A549 (cell line): ENCODE measurements at regions not wholly inside any gene's neighbourhood (a gene's known extent, or its start where the extent isn't known, plus 50 kb on each side); places are given as distances from the start of the nearest gene placed in this dataset.

Experiments used
- ATAC-seq, 2 experiments: fragments of 200-7000 bp in 1 of 2; fragments of >200 bp in 1 of 2; cut with Nextera tagmentation in 1 of 2; cut with Tn5 transposase in 1 of 2; 3 replicates each; pipeline versions ENCODE4 v1.8.0 to v1.9.1; 2018 to 2020; ENCODE audit warnings: mild to moderate bottlenecking in 1 of 2, moderate library complexity in 1 of 2
- CTCF ChIA-PET: fragments of 300-600 bp; sonication (Branson Sonifier 250); formaldehyde crosslinking; extraction: SDS; loops from one replicate; lab custom pipeline; 2021; ENCODE audit warnings: antibody characterized with exemption, inconsistent platforms; lab: Yijun Ruan, JAX
- POLR2A ChIA-PET: fragments of 350-600 bp; formaldehyde crosslinking; extraction: SDS; loops from one replicate; lab custom pipeline; 2021; ENCODE audit warnings: antibody characterized with exemption, inconsistent platforms; lab: Yijun Ruan, JAX
- DNase-seq, 2 experiments: peaks; one replicate each; pipeline versions ENCODE4 v3.0.0 to v3.0.0-alpha.2; 2011 to 2016; ENCODE audit warnings: low read depth in 1 of 2, low spot score in 1 of 2
- FAIRE-seq: peaks from 2 replicates; lab custom pipeline; 2011; peaks lifted over from hg19 to GRCh38; lab: Jason Lieb, UNC
- H3K27ac ChIP-seq, 2 experiments: fragments of >200 bp; sonication (Bioruptor Twin); formaldehyde crosslinking; 3 replicates each; pipeline ENCODE4 v1.5.1; 2016 to 2017
- H3K4me1 ChIP-seq: fragments of >200 bp; sonication (Bioruptor Twin); formaldehyde crosslinking; 3 replicates; pipeline ENCODE4 v1.6.1; 2016
- H3K4me2 ChIP-seq: fragments of >200 bp; sonication (Bioruptor Twin); formaldehyde crosslinking; 3 replicates; pipeline ENCODE4 v1.6.1; 2016
- H3K4me3 ChIP-seq: fragments of >200 bp; sonication (Bioruptor Twin); formaldehyde crosslinking; 3 replicates; pipeline ENCODE4 v1.5.1; 2016
- H3K9me3 ChIP-seq: fragments of >200 bp; sonication (Bioruptor Twin); formaldehyde crosslinking; 3 replicates; pipeline ENCODE4 v1.6.1; 2016
- ATOH8 ChIP-seq: fragments of 250-450 bp; sonication (Bioruptor Pico); IDR thresholded peaks from 2 replicates; pipeline ENCODE4 v1.5.0; 2020; ENCODE audit warnings: low read depth, mild to moderate bottlenecking, moderate library complexity
- CBX2 ChIP-seq: fragments of 200-600 bp; sonication (generic); IDR thresholded peaks from 2 replicates; pipeline ENCODE4 v1.6.1; 2016; ENCODE audit warnings: low read depth, mild to moderate bottlenecking, borderline replicate concordance
- CBX8 ChIP-seq: fragments of 200-600 bp; sonication (generic); IDR thresholded peaks from 2 replicates; pipeline ENCODE4 v1.6.1; 2016
- CHD2 ChIP-seq: fragments of 150-350 bp; IDR thresholded peaks from 2 replicates; pipeline ENCODE4 v1.6.1; 2014; ENCODE audit warnings: low read length; ENCODE audit not compliant: partially characterized antibody
- CHD4 ChIP-seq: fragments of 200-600 bp; sonication (generic); IDR thresholded peaks from 2 replicates; pipeline ENCODE4 v1.6.1; 2016; ENCODE audit warnings: antibody characterized with exemption, mild to moderate bottlenecking, borderline replicate concordance
- E2F6 ChIP-seq: IDR thresholded peaks from 2 replicates; pipeline ENCODE4 v1.6.1; 2012; ENCODE audit warnings: low read depth, borderline replicate concordance
- EHF ChIP-seq: fragments of 250-450 bp; sonication (Bioruptor Pico); IDR thresholded peaks from 2 replicates; pipeline ENCODE4 v1.5.0; 2020; ENCODE audit warnings: mild to moderate bottlenecking
- EHMT2 ChIP-seq: fragments of 200-600 bp; sonication (generic); IDR thresholded peaks from 2 replicates; pipeline ENCODE4 v1.6.1; 2016; ENCODE audit warnings: antibody characterized with exemption, low read depth, mild to moderate bottlenecking, moderate library complexity
- EP300 ChIP-seq, 2 experiments: fragments of >200 bp; sonication (Bioruptor Twin); formaldehyde crosslinking; IDR thresholded peaks; 2 replicates in 1 of 2; 3 replicates in 1 of 2; pipeline ENCODE4 v1.6.1; 2016 to 2017
- FOSL2 ChIP-seq, 2 experiments: fragments of 450-650 bp in 1 of 2; fragments of >200 bp in 1 of 2; sonication (Bioruptor Twin) in 1 of 2; formaldehyde crosslinking; IDR thresholded peaks; 2 replicates each; pipeline versions ENCODE4 v1.5.0 to v1.6.1; 2016 to 2020; ENCODE audit warnings: mild to moderate bottlenecking in 1 of 2, moderate library complexity in 1 of 2
- FOXS1 ChIP-seq: fragments of 250-450 bp; sonication (Bioruptor Pico); IDR thresholded peaks from 2 replicates; pipeline ENCODE4 v1.5.0; 2020; ENCODE audit warnings: mild to moderate bottlenecking, moderate library complexity
- HDAC2 ChIP-seq: fragments of 200-600 bp; sonication (generic); IDR thresholded peaks from 2 replicates; pipeline ENCODE4 v1.6.1; 2016
- HES2 ChIP-seq: fragments of >200 bp; sonication (Bioruptor Twin); formaldehyde crosslinking; IDR thresholded peaks from 2 replicates; pipeline ENCODE4 v1.6.1; 2016
- HEYL ChIP-seq: fragments of 250-450 bp; sonication (Bioruptor Pico); IDR thresholded peaks from 2 replicates; pipeline ENCODE4 v1.8.0; 2021; ENCODE audit warnings: mild to moderate bottlenecking, moderate library complexity
- HMGXB4 ChIP-seq: fragments of 250-450 bp; sonication (Bioruptor Pico); IDR thresholded peaks from 2 replicates; pipeline ENCODE4 v1.5.0; 2021; ENCODE audit warnings: mild to moderate bottlenecking, moderate library complexity, borderline replicate concordance
- HOXA7 ChIP-seq: fragments of 250-450 bp; sonication (Bioruptor Pico); IDR thresholded peaks from 2 replicates; pipeline ENCODE4 v1.5.0; 2020; ENCODE audit warnings: mild to moderate bottlenecking, moderate library complexity
- HOXB5 ChIP-seq: fragments of 250-450 bp; sonication (Bioruptor Pico); IDR thresholded peaks from 2 replicates; pipeline ENCODE4 v1.5.0; 2020; ENCODE audit warnings: mild to moderate bottlenecking, moderate library complexity
- JUNB ChIP-seq: fragments of >200 bp; sonication (Bioruptor Twin); formaldehyde crosslinking; IDR thresholded peaks from 2 replicates; pipeline ENCODE4 v1.6.1; 2016
- MAFK ChIP-seq: fragments of 450-650 bp; IDR thresholded peaks from 2 replicates; pipeline ENCODE4 v1.6.1; 2014; ENCODE audit not compliant: partially characterized antibody
- MAX ChIP-seq: IDR thresholded peaks from 2 replicates; pipeline ENCODE4 v1.6.1; 2012
- MYC ChIP-seq: IDR thresholded peaks from 2 replicates; pipeline ENCODE4 v1.6.1; 2012; ENCODE audit warnings: mild to moderate bottlenecking, inconsistent platforms, low read length, improper control_type of control experiment, borderline replicate concordance
- NPAS2 ChIP-seq: fragments of 250-450 bp; sonication (Bioruptor Pico); IDR thresholded peaks from 2 replicates; pipeline ENCODE4 v1.8.0; 2022; ENCODE audit warnings: mild to moderate bottlenecking, moderate library complexity, borderline replicate concordance
- PHF8 ChIP-seq: fragments of 200-600 bp; sonication (generic); IDR thresholded peaks from 2 replicates; pipeline ENCODE4 v1.6.1; 2016; ENCODE audit warnings: low read depth, mild to moderate bottlenecking, antibody characterized with exemption, moderate library complexity, borderline replicate concordance
- POLR2A ChIP-seq: IDR thresholded peaks from 2 replicates; pipeline ENCODE4 v1.6.1; 2012; ENCODE audit warnings: mild to moderate bottlenecking, low read length
- RAD21 ChIP-seq, 2 experiments: fragments of >200 bp in 1 of 2; sonication (Bioruptor Twin) in 1 of 2; formaldehyde crosslinking in 1 of 2; IDR thresholded peaks in 1 of 2; conservative IDR thresholded peaks in 1 of 2; 2 replicates in 1 of 2; 3 replicates in 1 of 2; pipeline ENCODE4 v1.6.1; 2012 to 2018; ENCODE audit warnings: inconsistent platforms in 1 of 2
- SMC3 ChIP-seq: fragments of >200 bp; sonication (Bioruptor Twin); formaldehyde crosslinking; IDR thresholded peaks from 3 replicates; pipeline ENCODE4 v1.6.1; 2018; ENCODE audit warnings: inconsistent platforms
- TP53 ChIP-seq: fragments of 250-450 bp; sonication (Bioruptor Pico); IDR thresholded peaks from 2 replicates; pipeline ENCODE4 v1.5.0; 2021; ENCODE audit warnings: mild to moderate bottlenecking, moderate library complexity
- USF2 ChIP-seq: fragments of 450-650 bp; IDR thresholded peaks from 2 replicates; pipeline ENCODE4 v1.6.1; 2014; ENCODE audit warnings: antibody characterized with exemption
- ZFP36 ChIP-seq: fragments of 450-650 bp; IDR thresholded peaks from 2 replicates; pipeline ENCODE4 v1.6.1; 2014; ENCODE audit warnings: borderline replicate concordance; ENCODE audit not compliant: partially characterized antibody
- ZNF302 ChIP-seq: fragments of 250-450 bp; sonication (Bioruptor Pico); IDR thresholded peaks from 2 replicates; pipeline ENCODE4 v1.9.0; 2021; ENCODE audit warnings: inconsistent platforms, mild to moderate bottlenecking, moderate library complexity
- WGBS: methylation state at CpG from one replicate; pipeline ENCODE4 v1.1.6; 2017; ENCODE audit errors: missing lambda C conversion rate; 5-methylcytosine and 5-hydroxymethylcytosine counted together

- no peaks in the 10 kb centered on the region for H3K4me1 ChIP-seq
- POLR2A ChIA-PET = no interaction called here
- no peak for DNase-seq
- 0% methylated on average over 2 of the region's 2 CpGs for WGBS
- TF ChIP-seq MYC (no peak), CHD4 (no peak), NPAS2 (CRISPR knock-in tag) (no peak), FOSL2 (IDR thresholded peaks at IDR 0.05) (no peak), FOSL2 (CRISPR knock-in tag; IDR thresholded peaks at IDR 0.05) (no peak), HDAC2 (no peak), RAD21 (conservative IDR thresholded peaks at IDR 0.05 in 1 of 2, IDR thresholded peaks at IDR 0.05 in 1 of 2) (no peak), HMGXB4 (no peak), E2F6 (no peak), TP53 (CRISPR knock-in tag) (no peak), CHD2 (no peak), FOXS1 (CRISPR knock-in tag) (no peak), HES2 (no peak), HOXB5 (CRISPR knock-in tag) (no peak), MAFK (no peak), EHMT2 (no peak)
- TF ChIP-seq, all 56 proteins: peak for 0
- Histone ChIP-seq H3K4me3 (no peak overlapping the region), H3K9me3 (no peaks in the 10 kb centered on the region), H3K27ac (no peak overlapping the region), H3K4me2 (no peak overlapping the region)
- no peak for FAIRE-seq
- CTCF ChIA-PET = no interaction called here
- no peak for ATAC-seq
These were observed 138.2 kb upstream of the SPTLC3 start for GRCh38 chr20:12870588-12870987.

- H3K4me3 ChIP-seq = no peak overlapping the region
- FAIRE-seq = no peak
- DNase-seq = no peak
- no peaks in the 10 kb centered on the region for H3K4me1 ChIP-seq
- ChIA-PET CTCF (no interaction called here), POLR2A (no interaction called here)
- no peak for ATAC-seq
- H3K27ac ChIP-seq = no peak overlapping the region
- whole genome bisulfite sequencing = 4% methylated on average over 4 of the region's 4 CpGs
- no peak overlapping the region for H3K4me2 ChIP-seq
- TF ChIP-seq EP300 (IDR thresholded peaks at IDR 0.05) (no peak), TP53 (CRISPR knock-in tag) (no peak), CBX8 (no peak), FOSL2 (IDR thresholded peaks at IDR 0.05) (no peak), FOSL2 (CRISPR knock-in tag; IDR thresholded peaks at IDR 0.05) (no peak), EHF (CRISPR knock-in tag) (no peak), MAX (no peak), EHMT2 (no peak), ZNF302 (CRISPR knock-in tag) (no peak), E2F6 (no peak)
- H3K9me3 ChIP-seq = no peaks in the 10 kb centered on the region
These were observed 133.8 kb upstream of the SPTLC3 start for GRCh38 chr20:12874933-12875332.

- ChIA-PET POLR2A (no interaction called here), CTCF (interaction anchor here (1.6 kb wide), 1 partner anchor 13 kb away, joined by 3 read pairs; no protein-coding TSS in a partner anchor)
- H3K9me3 ChIP-seq = no peaks in the 10 kb centered on the region
- no peaks in the 10 kb centered on the region for H3K4me1 ChIP-seq
- no peak for ATAC-seq
- H3K4me2 ChIP-seq = no peak overlapping the region
- no peak overlapping the region for H3K27ac ChIP-seq
- H3K4me3 ChIP-seq = no peak overlapping the region
- FAIRE-seq = no peak
- WGBS = 31% methylated on average over 6 of the region's 6 CpGs
- DNase-seq = no peak
- TF ChIP-seq CBX2 (no peak), HEYL (CRISPR knock-in tag) (no peak), HOXA7 (no peak), ZNF302 (CRISPR knock-in tag) (no peak), POLR2A (no peak), USF2 (no peak), ZFP36 (no peak), JUNB (no peak), SMC3 (no peak), ATOH8 (CRISPR knock-in tag) (no peak), PHF8 (no peak)
These were observed 133.3 kb upstream of the SPTLC3 start for GRCh38 chr20:12875510-12875909.
